Erythroblast (primary cell): ENCODE measurements at regions not wholly inside any gene's neighbourhood (a gene's known extent, or its start where the extent isn't known, plus 50 kb on each side); places are given as distances from the start of the nearest gene placed in this dataset.

Source experiments
- GATA1 ChIP-seq: IDR thresholded peaks from 2 replicates; pipeline ENCODE4 v1.6.1; 2011; ENCODE audit warnings: low read depth, mild to moderate bottlenecking, control low read depth, low read length, moderate library complexity
- POLR2A ChIP-seq: IDR thresholded peaks from 2 replicates; pipeline ENCODE4 v1.6.1; 2011; ENCODE audit warnings: mild to moderate bottlenecking, low read length

GRCh38 chr3:174408310-174408709 is 450.8 kb upstream of the NAALADL2 start:
- TF ChIP-seq POLR2A (no peak), GATA1 (no peak)
